IPS-NIHi7 (cell line): ENCODE measurements at regions not wholly inside any gene's neighbourhood (a gene's known extent, or its start where the extent isn't known, plus 50 kb on each side); places are given as distances from the start of the nearest gene placed in this dataset.
"Not testable (repeated sequence)": the region's sequence is repeated elsewhere in the genome, so short reads cannot be mapped to it uniquely, and the experiment has no call there.

ENCODE experiments used
- DNase-seq: peaks from one replicate; pipeline ENCODE4 v3.0.0; 2012; ENCODE audit warnings: mixed read lengths; ENCODE audit errors: extremely low spot score

GRCh38 chr5:44048276-44048984, 340.8 kb downstream of the FGF10 start:
- no peak for DNase-seq

GRCh38 chr5:44046619-44047364, 342.4 kb downstream of the FGF10 start:
- DNase-seq = no peak

GRCh38 chr5:44044549-44044948, 344.7 kb downstream of the FGF10 start:
- DNase-seq = not testable (repeated sequence)

GRCh38 chr5:44028226-44028625, 361.0 kb downstream of the FGF10 start:
- no peak for DNase-seq

- no peak for DNase-seq
These were observed 366.6 kb downstream of the FGF10 start for GRCh38 chr5:44022622-44023021.

- DNase-seq = no peak
These were observed 377.7 kb downstream of the FGF10 start for GRCh38 chr5:44011518-44011917.

GRCh38 chr5:44002381-44002901, 386.8 kb downstream of the FGF10 start:
- DNase-seq = no peak

- DNase-seq = no peak
These were observed 387.4 kb downstream of the FGF10 start for GRCh38 chr5:44001675-44002380.

GRCh38 chr5:44001236-44001635, 388.0 kb downstream of the FGF10 start:
- DNase-seq = no peak

GRCh38 chr5:43997647-43998272, 391.5 kb downstream of the FGF10 start:
- no peak for DNase-seq

- DNase-seq = no peak
These were observed 393.0 kb downstream of the FGF10 start for GRCh38 chr5:43996221-43996620.

- no peak for DNase-seq
These were observed 391.4 kb downstream of the NNT start for GRCh38 chr5:43994352-43994708.

GRCh38 chr5:43993634-43994351, 390.8 kb downstream of the NNT start:
- DNase-seq = no peak

GRCh38 chr5:43985411-43985810, 382.4 kb downstream of the NNT start:
- no peak for DNase-seq

GRCh38 chr5:43981556-43981955, 378.6 kb downstream of the NNT start:
- DNase-seq = peak; percentile 21

- DNase-seq = no peak
These were observed 370.9 kb downstream of the NNT start for GRCh38 chr5:43973908-43974307.

- DNase-seq = no peak
These were observed 370.3 kb downstream of the NNT start for GRCh38 chr5:43973318-43973717.

GRCh38 chr5:43967165-43967564, 364.2 kb downstream of the NNT start:
- no peak for DNase-seq

- no peak for DNase-seq
These were observed 356.2 kb downstream of the NNT start for GRCh38 chr5:43959144-43959543.

- no peak for DNase-seq
These were observed 345.0 kb downstream of the NNT start for GRCh38 chr5:43947935-43948334.

GRCh38 chr5:43941806-43942205, 338.8 kb downstream of the NNT start:
- DNase-seq = no peak
